GM21529 (cell line): ENCODE measurements at regions not wholly inside any gene's neighbourhood (a gene's known extent, or its start where the extent isn't known, plus 50 kb on each side); places are given as distances from the start of the nearest gene placed in this dataset.
"Not testable (repeated sequence)": the region's sequence is repeated elsewhere in the genome, so short reads cannot be mapped to it uniquely, and the experiment has no call there.

Source experiments
- ATAC-seq: cut with Tn5 transposase; IDR thresholded peaks from one replicate; pipeline ENCODE4 v1.9.1; 2021; ENCODE audit not compliant: unreplicated experiment

DNA sequence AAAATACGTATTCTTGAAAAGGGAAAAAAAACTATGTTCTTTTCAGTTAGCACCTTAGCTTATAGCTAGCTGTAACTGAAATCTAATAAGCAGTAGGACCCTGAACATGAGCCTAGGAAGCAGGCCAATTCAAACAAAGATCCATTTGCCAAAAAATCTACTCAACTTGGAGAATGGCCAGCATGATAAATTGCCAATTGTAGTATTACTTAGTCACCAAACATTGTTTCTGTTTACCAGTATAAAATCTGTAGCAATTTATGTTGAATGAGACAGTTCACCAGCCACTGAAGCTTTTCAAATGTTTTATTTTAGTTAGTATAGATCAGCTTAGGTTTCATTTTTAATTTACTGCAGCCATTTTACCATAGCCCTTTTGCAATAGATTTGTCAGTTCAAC, 323.6 kb upstream of the DIPK2B start:
- ATAC-seq = no peak

DNA sequence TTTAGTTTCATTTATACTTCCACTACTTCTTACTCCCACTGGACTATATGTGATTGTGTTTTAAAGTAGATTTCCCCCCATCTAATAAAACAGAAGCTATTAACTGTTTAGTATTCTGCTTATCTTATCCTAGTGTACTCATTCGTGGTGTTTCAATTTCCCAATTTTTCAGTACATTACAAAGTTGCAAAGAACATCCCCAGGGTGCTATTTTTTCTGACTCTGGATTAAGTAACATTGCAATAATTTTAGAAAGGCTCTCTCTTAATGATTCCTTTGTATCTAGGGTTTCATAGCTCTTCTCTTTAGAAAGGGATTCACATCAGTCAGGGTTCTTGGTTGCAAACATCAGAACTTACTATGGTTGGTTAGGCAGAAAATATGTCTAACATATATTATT, 317.9 kb upstream of the DIPK2B start:
- ATAC-seq = no peak

DNA sequence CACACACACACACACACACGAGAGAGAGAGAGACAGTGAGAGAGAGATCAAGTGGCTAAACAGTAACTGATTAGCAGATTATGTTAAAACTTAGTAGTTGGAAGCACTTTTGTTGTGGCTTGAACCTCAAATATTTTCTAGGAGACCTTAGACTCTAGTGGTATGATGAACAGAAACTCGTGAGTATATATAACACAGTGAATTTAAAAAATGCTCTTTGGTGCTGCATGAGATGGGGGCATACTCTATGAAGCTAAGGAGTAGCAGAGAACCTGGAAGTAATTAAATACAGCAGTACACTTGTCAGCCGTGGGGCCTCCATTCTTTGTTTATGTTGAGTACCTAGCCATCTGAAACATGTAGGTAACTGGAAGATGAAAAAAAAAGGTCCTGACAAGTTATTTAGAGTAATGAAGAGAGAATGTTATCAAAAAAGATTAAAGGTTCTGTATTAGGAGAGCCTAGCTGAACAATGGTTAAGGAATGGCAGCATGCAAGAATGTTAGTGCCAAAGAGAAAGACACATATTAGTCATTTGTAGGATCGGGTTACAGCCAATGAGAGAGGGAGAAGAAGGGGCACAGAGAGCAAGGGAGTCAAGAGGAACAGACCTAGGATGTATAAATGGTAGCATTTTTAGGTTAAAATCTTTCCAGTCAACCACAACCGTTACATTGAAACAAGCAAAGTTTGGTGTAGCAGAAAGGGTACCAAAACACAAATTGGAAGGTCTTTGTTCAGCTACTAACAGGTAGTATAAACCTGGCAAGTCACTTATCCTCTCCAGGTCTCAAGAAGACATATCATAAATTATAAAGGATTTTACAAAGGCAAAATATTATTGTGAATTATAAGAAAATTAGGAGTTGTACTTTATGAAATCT, 316.7 kb upstream of the DIPK2B start:
- no peak for ATAC-seq

DNA sequence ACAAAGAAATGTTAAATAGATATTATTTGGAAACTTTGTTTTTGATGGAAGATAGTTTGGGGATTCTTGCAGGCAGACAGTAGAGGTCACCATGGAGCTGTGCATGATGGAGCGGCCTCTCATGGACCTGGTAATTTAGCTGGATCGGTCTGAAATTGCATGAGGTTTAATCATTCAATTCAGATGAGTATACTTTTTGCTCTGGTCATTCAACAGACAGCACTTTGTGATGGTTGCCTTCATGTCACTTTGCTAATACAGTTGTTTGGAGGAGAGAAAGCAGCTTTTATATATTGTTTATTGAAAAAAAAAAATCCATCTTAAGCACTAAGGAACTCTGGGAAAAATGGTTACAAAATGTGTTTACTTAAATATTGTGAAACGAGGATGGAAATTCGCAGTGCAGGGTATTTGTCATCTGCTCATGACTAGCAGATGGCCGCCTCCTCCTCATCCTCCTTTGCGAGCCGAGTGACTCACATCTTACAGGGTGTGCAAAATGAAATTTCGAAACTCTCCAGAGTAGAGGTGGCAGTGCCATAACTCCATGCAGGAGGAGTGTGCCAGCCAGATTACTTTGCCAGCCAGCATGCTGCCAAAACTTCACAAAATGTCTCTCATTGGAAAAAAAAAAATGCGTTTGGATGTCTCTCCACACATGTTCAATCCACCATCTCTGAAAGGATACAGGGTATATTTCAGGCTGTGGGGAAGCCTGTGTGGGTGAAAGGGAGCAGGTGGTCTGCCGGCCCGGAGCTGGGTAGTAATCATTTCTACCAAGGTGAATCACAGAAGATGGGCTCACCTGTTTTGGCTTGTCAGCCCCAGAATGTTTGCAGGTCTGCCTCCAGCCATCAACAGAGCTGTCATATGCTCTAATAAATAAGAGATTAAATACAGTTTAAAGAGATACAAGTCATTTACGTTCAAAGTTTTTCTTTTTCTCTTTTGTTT, 314.9 kb upstream of the DIPK2B start:
- ATAC-seq = no peak

DNA sequence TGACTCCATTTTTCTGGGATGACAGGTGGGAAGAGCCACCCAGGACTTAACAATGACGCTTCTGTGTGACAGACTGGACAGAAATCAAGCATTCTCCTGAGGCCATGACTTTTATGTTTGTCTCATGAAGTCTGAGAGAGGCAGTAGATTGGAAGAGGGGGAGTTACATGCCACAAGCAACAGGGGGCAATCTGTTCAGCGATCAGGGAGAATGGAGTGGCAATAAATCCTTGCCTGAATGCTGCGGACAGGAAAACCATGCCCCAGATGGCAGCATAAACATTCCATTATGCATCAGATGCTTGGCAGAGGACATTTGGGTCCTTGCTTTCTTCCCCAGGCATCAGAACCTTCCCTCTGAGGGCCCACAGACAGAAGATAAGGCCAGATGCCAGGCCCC, 312.4 kb upstream of the DIPK2B start:
- ATAC-seq = no peak

DNA sequence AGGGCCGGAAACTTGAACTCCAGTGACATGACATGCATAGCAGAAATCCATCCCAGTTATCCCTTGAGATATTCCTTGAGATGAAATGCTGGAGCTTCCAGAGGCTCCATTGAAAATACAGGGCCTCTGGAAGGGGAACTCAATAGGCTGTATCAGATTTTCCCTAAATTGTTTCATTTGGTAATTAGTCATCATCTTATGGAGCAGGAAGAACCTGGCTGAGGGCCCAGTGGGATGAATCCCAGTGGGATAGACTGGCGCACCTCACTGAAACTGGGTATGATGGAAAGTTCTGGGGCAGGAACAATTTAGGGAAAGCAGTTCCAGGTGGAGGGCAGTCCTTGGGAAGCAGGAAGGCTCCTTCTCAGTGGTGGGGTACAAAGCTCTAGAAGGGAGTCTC, 307.8 kb upstream of the DIPK2B start:
- no peak for ATAC-seq

DNA sequence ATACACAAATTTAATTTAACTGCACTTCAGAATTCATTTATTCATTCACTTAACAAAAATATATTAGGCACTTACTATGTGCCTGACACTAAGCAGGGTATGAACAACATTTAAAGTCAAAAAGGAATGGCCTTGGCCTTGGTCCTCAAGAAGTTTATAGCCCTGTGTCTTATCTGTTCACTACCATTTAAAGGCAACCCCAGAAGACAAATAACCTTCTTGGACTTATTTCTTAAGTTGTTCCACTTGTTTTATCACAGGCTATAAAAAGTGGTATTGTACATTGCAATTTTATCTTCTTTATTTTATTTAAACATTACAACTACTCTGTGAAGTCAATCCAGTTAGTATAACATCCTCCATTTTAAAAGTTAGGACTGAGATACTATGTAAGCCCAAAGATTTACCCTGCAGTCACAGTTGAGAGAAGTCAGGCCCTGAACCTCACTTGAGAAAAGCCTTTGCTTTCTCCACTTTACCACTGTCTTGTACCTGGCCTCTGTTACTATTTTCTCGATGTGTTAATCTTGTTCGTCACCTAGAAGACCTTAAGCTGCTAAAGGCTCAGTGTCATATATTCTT, 305.6 kb upstream of the DIPK2B start:
- ATAC-seq = no peak

DNA sequence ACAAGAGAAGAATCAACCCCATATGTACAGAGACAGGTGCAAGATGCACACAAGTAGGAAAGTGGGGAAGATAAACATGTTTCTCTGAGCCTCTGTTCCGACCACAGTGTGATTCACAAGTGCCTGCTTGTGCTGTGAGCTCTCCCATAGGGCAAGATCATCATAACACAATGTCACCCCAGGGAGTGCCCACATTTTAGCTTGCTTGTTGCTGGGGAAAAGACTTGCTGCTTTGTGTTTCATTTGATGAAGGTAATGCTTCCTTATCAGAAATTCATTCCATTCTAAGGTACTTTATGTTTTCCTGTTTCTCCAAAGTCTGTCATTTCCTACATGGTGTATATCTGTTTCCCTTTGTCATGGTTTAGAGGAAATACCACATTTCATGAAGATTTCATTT, 304.5 kb upstream of the DIPK2B start:
- ATAC-seq = no peak

DNA sequence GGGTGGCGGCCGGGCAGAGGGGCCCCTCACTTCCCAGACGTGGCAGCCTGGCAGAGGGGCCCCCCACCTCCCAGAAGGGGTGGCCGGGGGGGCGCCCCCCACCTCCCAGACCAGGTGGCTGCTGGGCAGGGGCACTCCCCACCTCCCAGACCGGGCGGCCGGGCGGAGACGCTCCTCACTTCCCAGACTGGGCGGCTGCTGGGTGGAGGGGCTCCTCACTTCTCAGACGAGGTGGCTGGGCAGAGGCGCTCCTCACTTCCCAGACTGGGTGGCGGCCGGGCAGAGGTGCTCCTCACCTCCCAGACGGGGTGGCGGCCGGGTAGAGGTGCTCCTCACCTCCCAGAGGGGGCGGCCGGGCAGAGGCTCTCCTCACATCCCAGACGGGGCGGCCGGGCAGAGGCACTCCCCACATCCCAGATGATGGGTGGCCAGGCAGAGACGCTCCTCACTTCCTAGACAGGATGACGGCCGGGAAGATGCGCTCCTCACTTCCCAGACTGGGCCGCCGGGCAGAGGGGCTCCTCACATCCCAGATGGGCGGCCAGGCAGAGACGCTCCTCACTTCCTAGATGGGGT, 303.2 kb upstream of the DIPK2B start:
- ATAC-seq = not testable (repeated sequence)

DNA sequence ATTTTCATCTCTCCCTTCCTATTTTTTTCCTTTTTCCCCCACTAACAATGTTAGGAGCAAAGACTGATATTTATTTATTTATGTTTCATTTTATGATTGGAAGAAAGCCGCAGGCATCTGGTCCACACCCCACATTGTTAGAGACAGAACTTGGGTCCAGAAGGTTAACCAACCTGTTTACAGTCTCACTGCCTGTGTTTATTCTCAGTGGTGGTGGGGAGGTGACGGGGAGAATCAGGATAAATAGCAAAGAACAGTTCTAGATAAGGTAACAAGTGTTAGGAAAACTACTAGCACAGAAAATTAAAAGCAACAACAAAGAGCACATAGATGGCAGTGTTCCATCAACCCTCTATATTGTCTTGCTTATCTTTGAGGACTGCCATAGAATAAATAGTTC, 301.7 kb upstream of the DIPK2B start:
- no peak for ATAC-seq

DNA sequence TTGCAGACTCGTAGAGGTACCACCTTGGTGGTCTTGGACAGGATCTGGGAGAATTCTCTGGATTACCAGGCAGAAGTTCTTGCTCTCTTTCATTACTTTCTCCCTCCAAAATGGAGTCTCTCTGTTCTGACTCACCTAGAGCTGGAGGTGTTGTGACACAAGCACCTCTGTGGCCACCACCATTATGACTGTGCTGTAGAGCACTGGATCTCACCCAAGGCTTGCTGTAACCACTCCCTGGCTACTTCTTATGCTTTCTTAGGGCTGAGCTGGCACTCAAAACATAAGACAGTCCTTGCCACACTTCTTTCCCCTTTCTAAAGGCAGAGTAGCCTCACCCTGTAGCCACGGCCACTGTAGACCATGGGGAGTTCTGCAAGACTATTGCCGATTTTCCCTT, 296.6 kb upstream of the DIPK2B start:
- no peak for ATAC-seq

DNA sequence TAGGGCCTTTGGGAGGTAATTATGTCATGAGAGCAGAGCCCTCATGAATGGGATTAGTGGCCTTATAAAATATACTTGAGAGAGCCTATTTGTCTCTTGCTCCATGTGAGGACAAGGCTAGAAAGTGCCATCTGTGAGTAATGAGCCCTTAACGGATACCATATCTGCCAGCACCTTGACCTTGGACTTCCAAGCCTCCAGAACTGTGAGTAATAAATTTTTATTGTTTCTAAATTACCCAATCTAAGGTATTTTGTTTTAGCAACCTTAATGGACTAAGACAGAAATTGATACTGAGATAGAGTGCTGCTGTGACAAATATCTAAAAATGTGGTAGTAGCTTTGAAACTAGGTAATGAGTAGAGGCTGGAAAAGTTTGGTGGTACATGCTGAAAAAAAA, 285.0 kb upstream of the DIPK2B start:
- no peak for ATAC-seq

DNA sequence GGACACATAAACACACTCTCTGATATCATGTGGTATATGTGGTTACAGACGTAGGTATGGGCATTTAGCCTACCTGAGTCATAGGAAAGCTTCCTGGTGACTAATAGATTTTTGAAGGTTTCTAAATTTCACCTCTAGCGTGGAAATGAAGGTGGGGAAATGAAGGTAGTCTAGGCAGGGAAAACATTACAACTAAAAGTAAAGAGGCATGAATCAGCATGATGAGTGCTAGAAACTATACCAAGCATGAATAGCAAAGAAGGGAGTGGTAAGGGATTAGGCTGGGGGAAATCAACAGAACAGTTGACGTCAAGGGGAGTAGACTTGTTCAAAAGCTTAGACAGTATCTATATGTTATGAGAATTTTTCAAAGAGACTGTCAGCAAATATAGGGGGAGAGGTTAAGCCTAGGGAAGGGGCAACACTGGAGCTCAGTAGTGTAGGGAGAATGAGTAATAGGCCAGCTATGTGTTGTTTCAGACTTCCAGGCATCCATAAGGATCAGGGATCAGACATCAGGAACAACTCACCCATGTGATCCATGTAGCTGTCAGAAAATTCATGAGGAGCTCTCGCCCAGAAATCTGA, 279.3 kb upstream of the DIPK2B start:
- no peak for ATAC-seq

DNA sequence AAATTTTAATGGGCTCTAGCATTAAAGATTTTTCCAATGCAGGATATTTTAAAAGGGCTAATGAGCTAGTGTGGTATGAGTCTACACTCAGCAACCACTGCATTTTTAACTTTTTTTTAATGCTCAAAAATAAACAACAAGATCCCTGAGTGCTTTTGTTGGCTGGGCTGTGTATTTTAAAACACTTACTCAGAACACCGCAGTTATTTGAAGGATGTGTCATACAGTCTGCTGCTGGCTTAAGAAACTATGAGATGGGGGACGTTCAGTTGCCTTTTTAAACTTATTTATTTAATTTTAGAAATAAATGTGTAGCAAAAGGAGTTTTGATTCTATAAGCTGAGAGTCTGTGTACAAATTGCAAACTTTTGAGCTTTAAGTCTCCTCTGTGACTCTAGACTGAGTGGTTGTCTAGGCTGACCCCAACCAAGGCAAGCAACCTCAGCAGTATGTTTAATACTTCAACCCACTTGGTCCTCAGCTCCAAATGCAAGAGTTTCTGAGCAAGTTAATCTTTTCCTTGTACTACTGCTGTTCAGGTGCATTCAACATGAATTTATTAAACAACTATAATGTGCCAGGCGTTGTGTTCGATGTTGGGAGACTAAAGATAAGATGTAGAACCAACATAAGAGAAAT, 278.6 kb upstream of the DIPK2B start:
- no peak for ATAC-seq

DNA sequence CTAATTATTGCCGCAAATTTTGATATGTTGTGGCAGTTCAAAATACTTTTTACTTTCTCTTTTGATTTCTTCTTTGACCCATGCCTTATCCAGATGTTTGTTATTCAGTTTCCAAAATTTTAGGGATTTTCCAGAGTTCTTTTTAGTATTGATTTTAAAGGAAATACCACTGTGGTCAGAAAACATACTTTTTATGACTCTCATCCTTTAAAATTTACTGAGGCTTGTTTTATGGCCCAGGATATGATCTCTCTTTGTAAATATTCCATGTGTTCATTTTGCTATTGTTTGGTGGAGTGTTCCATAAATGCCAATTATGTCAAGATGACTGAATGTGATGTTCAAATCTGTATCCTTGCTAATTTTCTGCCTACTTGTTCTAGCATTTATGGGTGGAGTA, 272.3 kb upstream of the DIPK2B start:
- ATAC-seq = no peak

DNA sequence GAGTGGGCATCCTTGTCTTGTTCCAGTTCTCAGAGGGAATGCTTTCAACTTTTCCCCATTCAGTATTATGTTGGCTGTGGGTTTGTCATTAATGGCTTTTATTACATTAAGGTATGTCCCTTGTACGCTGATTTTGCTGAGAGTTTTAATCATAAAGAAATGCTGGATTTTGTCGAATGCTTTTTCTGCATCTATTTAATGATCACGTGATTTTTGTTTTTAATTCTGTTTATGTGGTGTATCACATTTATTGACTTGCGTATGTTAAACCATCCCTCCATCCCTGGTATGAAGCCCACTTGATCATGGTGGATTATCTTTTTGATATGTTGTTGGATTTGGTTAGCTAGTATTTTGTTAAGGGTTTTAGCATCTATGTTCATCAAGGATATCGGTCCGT, 266.9 kb upstream of the DIPK2B start:
- not testable (repeated sequence) for ATAC-seq

DNA sequence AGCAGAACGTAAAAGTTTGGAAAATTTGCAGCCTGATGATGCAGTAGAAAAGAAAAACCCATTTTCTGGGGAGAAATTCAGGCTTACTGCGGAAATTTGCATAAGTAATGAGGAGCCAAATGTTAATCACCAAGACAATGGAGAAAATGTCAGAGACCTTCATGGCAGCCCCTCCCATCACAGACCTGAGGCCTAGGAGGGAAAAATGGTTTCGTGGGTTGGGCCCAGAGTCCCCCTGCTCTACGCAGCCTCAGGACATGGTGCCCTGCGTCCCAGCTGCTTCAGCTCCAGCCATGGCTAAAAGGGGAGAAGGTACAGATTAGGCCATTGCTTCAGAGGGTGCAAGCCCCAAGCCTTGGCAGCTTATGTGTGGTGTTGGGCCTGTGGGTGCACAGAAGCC, 255.1 kb upstream of the DIPK2B start:
- ATAC-seq = not testable (repeated sequence)

DNA sequence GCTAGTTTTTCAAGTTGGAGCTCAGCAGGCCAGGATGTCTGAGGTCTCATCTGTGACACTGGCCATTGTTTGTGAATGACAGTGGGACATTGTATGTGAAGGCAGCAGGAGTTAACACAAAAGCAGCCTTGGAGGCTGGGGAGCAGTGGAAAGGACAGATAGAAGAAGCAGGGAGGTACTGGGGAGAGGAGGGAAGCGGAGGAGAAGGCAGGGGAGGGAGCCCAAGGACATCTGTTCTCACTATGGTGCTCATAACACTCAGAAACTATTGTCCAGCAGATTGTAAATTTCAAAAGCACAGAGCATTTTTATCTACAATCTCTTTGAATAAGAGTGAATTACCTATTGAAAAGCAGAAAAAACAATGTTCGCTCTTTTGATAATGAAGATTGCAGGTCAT, 253.6 kb upstream of the DIPK2B start:
- no peak for ATAC-seq

DNA sequence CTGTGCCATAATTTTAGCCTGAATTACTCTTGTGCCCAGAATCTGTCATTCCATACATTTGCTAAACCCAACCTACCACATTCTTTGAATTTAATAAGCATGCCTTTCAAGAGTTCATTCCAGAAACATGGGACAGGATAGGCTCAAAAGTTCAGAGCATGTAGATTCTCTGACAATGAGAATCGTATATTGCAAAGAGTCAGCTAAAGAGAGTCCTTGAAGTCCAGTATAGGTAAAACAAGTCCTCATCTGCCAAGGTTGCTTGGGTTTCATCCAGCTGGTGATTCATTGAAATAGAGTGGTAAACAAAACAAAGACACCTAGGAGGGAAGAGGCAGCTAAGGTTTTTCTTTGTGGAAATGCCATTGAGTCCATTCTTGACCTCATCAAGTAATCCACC, 249.3 kb upstream of the DIPK2B start:
- no peak for ATAC-seq

DNA sequence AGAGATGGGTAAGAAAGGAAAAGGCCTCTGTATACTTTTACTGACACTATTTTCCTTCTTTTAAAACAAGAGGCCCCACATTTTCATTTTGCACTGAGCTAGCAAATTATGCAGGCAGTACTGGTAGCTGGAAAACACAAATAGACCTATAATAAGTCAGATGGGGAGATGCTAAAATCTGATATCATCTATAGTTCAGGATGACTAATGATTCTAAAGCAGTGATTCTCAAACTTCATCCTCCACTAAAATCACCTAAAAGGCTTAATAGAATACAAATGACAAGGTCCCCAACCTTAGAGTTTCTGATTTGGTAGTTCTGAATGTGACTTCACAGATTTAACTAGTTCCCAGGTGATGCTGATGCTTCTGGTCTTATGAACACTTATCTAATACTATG, 247.3 kb upstream of the DIPK2B start:
- ATAC-seq = no peak
